ACC112 (cell line): ENCODE measurements at regions not wholly inside any gene's neighbourhood (a gene's known extent, or its start where the extent isn't known, plus 50 kb on each side); places are given as distances from the start of the nearest gene placed in this dataset.

Experiments
- H2AFZ ChIP-seq: fragments of 200-600 bp; sonication (generic); one replicate; pipeline ENCODE4 v1.6.0; 2017; ENCODE audit warnings: antibody characterized with exemption, low read length; ENCODE audit not compliant: unreplicated experiment
- H3K27ac ChIP-seq: fragments of 200-600 bp; sonication (generic); 2 replicates; pipeline ENCODE4 v1.5.1; 2014; ENCODE audit warnings: low read depth, mild to moderate bottlenecking, antibody characterized with exemption, low read length, moderate library complexity
- H3K27me3 ChIP-seq: fragments of 200-600 bp; sonication (generic); 2 replicates; pipeline ENCODE4 v1.6.1; 2014; ENCODE audit warnings: mild to moderate bottlenecking, antibody characterized with exemption, low read length, moderate library complexity, mixed read lengths; ENCODE audit not compliant: insufficient read depth
- H3K36me3 ChIP-seq: fragments of 200-600 bp; sonication (generic); 2 replicates; pipeline ENCODE4 v1.6.1; 2016; ENCODE audit warnings: mild to moderate bottlenecking, antibody characterized with exemption, low read length, moderate library complexity, mixed read lengths; ENCODE audit not compliant: insufficient read depth
- H3K4me1 ChIP-seq: fragments of 200-600 bp; sonication (generic); one replicate; pipeline ENCODE4 v1.6.1; 2016; ENCODE audit warnings: low read length, mixed read lengths; ENCODE audit not compliant: insufficient read depth, unreplicated experiment, control insufficient read depth
- H3K4me3 ChIP-seq: fragments of 200-600 bp; sonication (generic); 2 replicates; pipeline ENCODE4 v1.5.1; 2014; ENCODE audit warnings: mild to moderate bottlenecking, low read depth, low read length
- H3K79me2 ChIP-seq: fragments of 200-600 bp; sonication (generic); one replicate; pipeline ENCODE4 v1.6.0; 2016; ENCODE audit warnings: low read length; ENCODE audit not compliant: control insufficient read depth, unreplicated experiment, insufficient read depth

GRCh38 chr20:51220293-51220706, 197.4 kb upstream of the KCNG1 start:
- Histone ChIP-seq H3K4me1 (no peaks in the 10 kb centered on the region), H3K27me3 (peaks cover 29% of the 10 kb centered on the region; the same call in 1 of the 2 replicates), H3K36me3 (no peaks in the 10 kb centered on the region), H2AFZ (no peak overlapping the region), H3K79me2 (no peaks in the 10 kb centered on the region), H3K27ac (no peak overlapping the region), H3K4me3 (no peak overlapping the region)

- H2AFZ ChIP-seq, result no peak overlapping the region
- H3K27ac ChIP-seq, result no peak overlapping the region
- H3K36me3 ChIP-seq, result no peaks in the 10 kb centered on the region
- H3K27me3 ChIP-seq, result peaks cover 29% of the 10 kb centered on the region; the same call in 1 of the 2 replicates
- no peak overlapping the region for H3K4me3 ChIP-seq
- no peaks in the 10 kb centered on the region for H3K4me1 ChIP-seq
- H3K79me2 ChIP-seq, result no peaks in the 10 kb centered on the region
Observed at GRCh38 chr20:51219544-51219943, 196.6 kb upstream of the KCNG1 start.

- Histone ChIP-seq H3K27me3 (peaks cover 29% of the 10 kb centered on the region; the same call in 1 of the 2 replicates), H3K4me1 (no peaks in the 10 kb centered on the region), H3K36me3 (no peaks in the 10 kb centered on the region), H2AFZ (no peak overlapping the region), H3K27ac (no peak overlapping the region), H3K4me3 (no peak overlapping the region), H3K79me2 (no peaks in the 10 kb centered on the region)
Observed at GRCh38 chr20:51218603-51219002, 195.7 kb upstream of the KCNG1 start.

- Histone ChIP-seq H3K4me1 (no peaks in the 10 kb centered on the region), H3K79me2 (no peaks in the 10 kb centered on the region), H3K27me3 (peaks cover 34% of the 10 kb centered on the region), H3K36me3 (no peaks in the 10 kb centered on the region), H3K4me3 (no peak overlapping the region), H2AFZ (no peak overlapping the region), H3K27ac (no peak overlapping the region)
Observed at GRCh38 chr20:51217347-51218045, 194.6 kb upstream of the KCNG1 start.

- peaks cover 36% of the 10 kb centered on the region for H3K27me3 ChIP-seq
- no peak overlapping the region for H3K4me3 ChIP-seq
- H3K36me3 ChIP-seq, result no peaks in the 10 kb centered on the region
- no peak overlapping the region for H2AFZ ChIP-seq
- no peak overlapping the region for H3K27ac ChIP-seq
- H3K79me2 ChIP-seq, result no peaks in the 10 kb centered on the region
- H3K4me1 ChIP-seq, result no peaks in the 10 kb centered on the region
Observed at GRCh38 chr20:51216850-51217249, 193.9 kb upstream of the KCNG1 start.

- H2AFZ ChIP-seq, result no peak overlapping the region
- H3K27me3 ChIP-seq, result peaks cover 44% of the 10 kb centered on the region
- no peak overlapping the region for H3K27ac ChIP-seq
Observed at GRCh38 chr20:51212816-51213215, 189.9 kb upstream of the KCNG1 start.

GRCh38 chr20:51211191-51211590, 188.3 kb upstream of the KCNG1 start:
- Histone ChIP-seq H3K27me3 (peaks cover 43% of the 10 kb centered on the region), H3K36me3 (no peaks in the 10 kb centered on the region), H2AFZ (no peak overlapping the region), H3K27ac (no peak overlapping the region), H3K4me3 (no peak overlapping the region), H3K79me2 (no peaks in the 10 kb centered on the region), H3K4me1 (no peaks in the 10 kb centered on the region)

More at GRCh38 chr20:51212816-51213215, 189.9 kb upstream of the KCNG1 start:
- no peak overlapping the region for H3K4me3 ChIP-seq
- H3K4me1 ChIP-seq, result no peaks in the 10 kb centered on the region
- H3K79me2 ChIP-seq, result no peaks in the 10 kb centered on the region
- H3K36me3 ChIP-seq, result no peaks in the 10 kb centered on the region

GRCh38 chr20:51210084-51210483, 187.2 kb upstream of the KCNG1 start:
- no peaks in the 10 kb centered on the region for H3K79me2 ChIP-seq
- H3K4me1 ChIP-seq, result no peaks in the 10 kb centered on the region
- no peaks in the 10 kb centered on the region for H3K36me3 ChIP-seq
- H3K27me3 ChIP-seq, result peaks cover 43% of the 10 kb centered on the region
- H3K27ac ChIP-seq, result no peak overlapping the region
- no peak overlapping the region for H3K4me3 ChIP-seq
- no peak overlapping the region for H2AFZ ChIP-seq

- no peak overlapping the region for H3K4me3 ChIP-seq
- H3K79me2 ChIP-seq, result no peaks in the 10 kb centered on the region
- H2AFZ ChIP-seq, result no peak overlapping the region
- no peaks in the 10 kb centered on the region for H3K36me3 ChIP-seq
- peaks cover 48% of the 10 kb centered on the region for H3K27me3 ChIP-seq
- no peak overlapping the region for H3K27ac ChIP-seq
- H3K4me1 ChIP-seq, result no peaks in the 10 kb centered on the region
Observed at GRCh38 chr20:51208162-51208561, 185.3 kb upstream of the KCNG1 start.

- Histone ChIP-seq H3K4me1 (no peaks in the 10 kb centered on the region), H3K27me3 (peaks cover 50% of the 10 kb centered on the region), H2AFZ (no peak overlapping the region), H3K4me3 (no peak overlapping the region), H3K79me2 (no peaks in the 10 kb centered on the region), H3K27ac (no peak overlapping the region), H3K36me3 (no peaks in the 10 kb centered on the region)
Observed at GRCh38 chr20:51206032-51206662, 183.2 kb upstream of the KCNG1 start.

- no peaks in the 10 kb centered on the region for H3K36me3 ChIP-seq
- H3K27ac ChIP-seq, result no peak overlapping the region
- peaks cover 50% of the 10 kb centered on the region for H3K27me3 ChIP-seq
- H3K79me2 ChIP-seq, result no peaks in the 10 kb centered on the region
- no peak overlapping the region for H2AFZ ChIP-seq
- H3K4me1 ChIP-seq, result no peaks in the 10 kb centered on the region
- no peak overlapping the region for H3K4me3 ChIP-seq
Observed at GRCh38 chr20:51204794-51205193, 181.9 kb upstream of the KCNG1 start.
